HG03066 (cell line): ENCODE measurements at regions not wholly inside any gene's neighbourhood (a gene's known extent, or its start where the extent isn't known, plus 50 kb on each side); places are given as distances from the start of the nearest gene placed in this dataset.
"Not testable (repeated sequence)": the region's sequence is repeated elsewhere in the genome, so short reads cannot be mapped to it uniquely, and the experiment has no call there.

Experiments
- ATAC-seq: cut with Tn5 transposase; IDR thresholded peaks from one replicate; pipeline ENCODE4 v1.9.1; 2021; ENCODE audit warnings: low read depth; ENCODE audit not compliant: unreplicated experiment

DNA sequence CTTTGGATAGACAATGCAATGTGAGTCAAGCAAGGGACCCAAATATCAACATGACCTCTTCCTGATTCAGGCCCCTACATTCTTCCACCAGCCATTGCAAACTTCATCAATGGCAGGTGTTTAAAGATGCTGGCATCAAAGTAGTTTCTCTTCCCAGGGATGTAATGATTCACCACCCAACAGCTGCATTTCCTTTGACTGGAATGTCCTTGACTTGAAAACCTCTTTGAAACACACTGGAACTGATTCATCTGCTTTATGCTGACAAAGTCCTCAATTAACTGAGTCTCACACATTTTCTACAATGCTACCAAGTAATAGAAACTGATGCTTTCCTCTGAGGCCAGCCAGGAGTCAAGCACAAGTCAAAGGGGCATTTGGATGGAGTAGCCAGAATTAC, 385.5 kb downstream of the GBE1 start:
- ATAC-seq = no peak

DNA sequence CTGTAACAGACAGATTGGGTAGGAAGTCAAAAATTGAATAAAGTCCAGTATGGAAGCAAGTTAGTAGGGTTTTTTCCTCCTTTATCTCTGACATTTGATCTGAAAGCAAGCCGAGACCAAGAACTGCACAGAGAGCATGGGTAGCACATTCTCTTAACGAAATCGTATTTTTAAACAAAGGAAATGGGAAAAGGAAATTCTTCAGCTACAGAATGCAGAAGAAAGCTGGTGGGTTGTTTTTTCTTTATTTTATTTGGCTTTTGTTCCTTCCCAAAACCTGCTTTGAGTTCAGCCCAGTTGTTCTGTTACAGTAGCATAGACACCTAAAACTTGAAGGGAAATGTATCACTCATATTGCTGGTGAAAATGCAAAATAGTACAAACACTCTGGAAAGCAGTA, 397.0 kb downstream of the GBE1 start:
- no peak for ATAC-seq

DNA sequence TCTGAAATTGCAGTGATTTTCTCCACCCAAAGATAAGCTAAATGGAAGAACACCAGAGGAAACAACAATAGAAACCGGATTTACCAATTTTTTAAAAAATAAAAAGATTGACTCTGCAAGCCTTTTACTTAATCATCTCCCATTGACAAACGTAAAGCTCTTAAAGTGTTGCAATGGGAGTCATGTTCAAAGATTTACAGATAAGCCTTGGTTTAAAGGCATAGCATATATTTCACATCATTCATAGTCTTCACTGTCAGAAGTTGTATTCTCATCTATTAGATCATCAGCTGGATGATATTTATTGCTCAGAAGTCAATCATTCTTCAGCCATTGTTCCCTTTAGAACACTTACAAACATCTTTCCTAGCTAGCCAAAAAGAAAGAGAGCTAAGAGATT, 397.6 kb downstream of the GBE1 start:
- no peak for ATAC-seq

DNA sequence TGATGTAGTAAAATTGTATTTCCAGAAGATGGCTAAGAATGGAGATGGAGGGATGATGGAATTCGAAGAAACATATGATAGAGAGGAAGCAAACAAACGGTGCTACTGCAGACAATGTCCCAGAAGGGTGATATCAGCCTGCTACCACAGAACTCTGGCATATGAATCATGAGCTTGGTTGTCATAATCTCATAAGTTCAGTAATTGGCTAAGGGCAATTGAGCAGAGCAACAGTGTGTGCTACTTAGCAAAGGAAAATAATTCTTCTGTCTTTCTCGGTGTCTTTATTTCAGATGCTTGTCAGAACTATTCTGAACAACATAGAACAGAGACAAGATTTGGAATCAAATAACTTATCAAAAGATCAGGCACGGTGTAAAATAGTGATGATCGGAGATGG, 407.3 kb downstream of the GBE1 start:
- no peak for ATAC-seq

DNA sequence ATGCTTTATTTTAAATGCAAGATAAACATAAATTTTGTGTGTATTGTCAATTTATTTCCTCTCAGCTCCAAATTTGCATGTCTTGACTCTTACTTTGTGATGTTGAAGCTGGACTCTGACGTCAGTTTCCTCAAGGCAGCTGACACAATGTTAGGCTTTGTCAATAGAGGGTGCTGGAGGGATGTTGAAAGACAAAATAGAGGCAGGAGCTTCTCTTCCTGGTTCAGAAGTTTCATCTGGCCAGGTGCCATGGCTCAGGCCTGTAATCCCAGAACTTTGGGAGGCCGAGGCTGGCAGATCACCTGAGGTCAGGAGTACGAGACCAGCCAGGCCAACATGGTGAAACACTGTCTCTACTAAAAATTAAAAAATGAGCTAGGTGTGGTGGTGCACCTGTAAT, 408.6 kb downstream of the GBE1 start:
- ATAC-seq = no peak

DNA sequence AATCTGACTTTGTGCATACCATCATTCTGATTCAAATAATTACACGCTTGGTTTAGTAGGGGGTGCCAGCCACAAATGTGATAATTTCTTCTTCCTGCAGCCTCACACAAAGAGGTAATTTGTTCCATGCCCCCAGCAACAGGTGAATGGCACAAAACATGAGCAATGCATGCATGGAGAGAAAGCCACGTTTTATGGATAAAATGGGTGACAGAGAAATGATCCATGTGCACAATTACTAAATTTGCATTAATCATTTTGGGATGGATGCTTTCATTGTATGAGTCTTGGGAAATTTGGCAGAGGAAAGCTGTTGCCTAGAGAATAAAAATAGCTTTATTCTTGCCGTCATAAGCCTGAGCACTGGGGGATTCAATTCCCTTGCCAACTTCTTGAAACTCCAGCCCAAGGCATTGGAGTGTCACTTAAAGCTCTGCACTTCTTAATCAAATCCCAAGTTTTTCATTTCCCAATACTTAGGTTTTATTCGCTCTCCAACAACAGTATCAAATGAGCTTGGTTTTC, 411.6 kb downstream of the GBE1 start:
- ATAC-seq = no peak

DNA sequence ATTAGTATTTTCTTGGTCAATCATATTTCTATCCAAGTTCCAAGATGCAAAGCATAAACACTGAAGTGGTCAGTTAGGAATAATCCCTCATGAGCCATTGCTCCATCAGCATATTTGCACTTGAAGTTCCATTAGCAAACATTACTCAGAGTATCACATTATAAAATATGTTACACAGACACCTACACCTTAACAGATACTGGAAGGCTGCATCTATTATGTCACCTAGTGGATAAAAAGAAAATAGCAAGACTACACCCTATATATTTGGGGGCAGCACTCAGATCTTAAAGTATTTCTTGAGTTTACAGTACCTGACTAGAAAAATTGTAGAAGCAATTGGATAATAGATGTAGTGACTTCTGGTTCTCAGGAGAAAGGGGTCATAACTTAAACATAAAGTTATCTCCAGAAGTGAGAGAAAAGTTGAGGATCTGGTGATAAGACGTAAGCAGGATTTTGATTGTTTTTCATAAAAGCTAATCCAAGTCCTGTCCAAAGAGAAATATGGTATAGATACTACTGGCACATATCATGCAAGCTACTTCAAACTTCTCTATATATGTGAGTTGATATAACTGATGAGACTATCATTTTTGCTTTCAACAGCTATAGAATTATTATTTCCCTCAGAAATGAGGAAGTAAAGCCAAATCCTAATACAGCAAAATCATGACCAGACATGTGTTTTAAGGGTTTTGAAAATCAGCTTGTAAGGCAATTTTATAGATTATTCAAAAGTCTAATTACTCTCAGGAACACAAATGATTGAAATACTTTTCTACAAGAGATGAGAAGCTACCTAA, 422.2 kb downstream of the GBE1 start:
- ATAC-seq = peak; percentile 81

DNA sequence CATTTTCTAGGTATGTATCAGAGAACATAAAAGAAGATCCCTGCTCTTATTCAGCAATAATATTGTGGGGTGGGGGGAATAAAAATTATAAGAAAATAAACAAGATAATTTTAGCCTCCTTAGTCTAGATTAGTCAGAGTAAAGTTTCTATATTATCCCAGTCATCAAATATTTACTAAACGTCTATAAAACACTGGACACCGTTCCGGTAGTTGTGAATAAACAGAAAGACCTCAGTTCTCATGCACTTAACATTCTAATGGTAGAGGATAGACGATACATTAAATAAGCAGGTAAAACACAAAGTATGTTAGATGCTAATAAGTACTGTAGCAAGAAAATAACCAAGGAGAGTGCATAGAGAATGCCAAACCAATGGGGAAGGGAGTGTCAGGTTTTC, 425.0 kb downstream of the GBE1 start:
- no peak for ATAC-seq

DNA sequence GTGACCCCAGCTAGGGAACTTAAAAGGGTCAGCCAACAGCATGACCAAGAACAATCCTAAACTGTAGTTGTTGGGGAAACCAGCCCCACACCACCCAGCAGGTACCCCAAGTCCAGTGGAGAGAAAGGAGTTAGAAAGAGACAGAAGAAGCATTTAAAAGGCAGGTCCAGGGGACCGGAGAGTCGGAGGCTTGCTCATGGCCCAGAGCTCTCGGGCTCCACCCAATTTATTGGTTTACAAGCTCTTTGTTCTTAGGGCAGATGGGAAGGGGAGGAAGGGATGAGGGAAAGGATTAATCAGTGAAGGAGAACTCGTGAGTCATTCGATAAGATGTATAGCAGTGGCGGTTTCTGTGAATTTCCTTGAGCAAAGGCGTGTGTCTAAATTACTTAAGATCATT, 431.6 kb downstream of the GBE1 start:
- ATAC-seq = not testable (repeated sequence)

DNA sequence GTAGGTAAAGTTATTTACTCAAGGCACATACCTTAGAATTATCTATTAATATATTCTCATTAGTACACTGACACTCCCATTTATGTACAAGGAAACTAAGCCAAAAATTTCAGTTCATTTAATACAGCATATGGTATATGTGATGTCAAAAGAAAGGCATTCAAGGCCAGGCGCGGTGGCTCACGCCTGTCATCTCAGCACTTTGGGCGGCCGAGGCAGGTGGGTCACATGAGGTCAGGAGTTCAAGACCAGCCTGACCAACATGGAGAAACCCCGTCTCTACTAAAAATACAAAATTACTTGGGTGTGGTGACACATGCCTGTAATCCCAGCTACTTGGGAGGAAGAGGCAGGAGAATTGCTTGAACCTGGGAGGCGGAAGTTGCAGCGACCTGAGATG, 435.2 kb downstream of the GBE1 start:
- ATAC-seq = no peak

DNA sequence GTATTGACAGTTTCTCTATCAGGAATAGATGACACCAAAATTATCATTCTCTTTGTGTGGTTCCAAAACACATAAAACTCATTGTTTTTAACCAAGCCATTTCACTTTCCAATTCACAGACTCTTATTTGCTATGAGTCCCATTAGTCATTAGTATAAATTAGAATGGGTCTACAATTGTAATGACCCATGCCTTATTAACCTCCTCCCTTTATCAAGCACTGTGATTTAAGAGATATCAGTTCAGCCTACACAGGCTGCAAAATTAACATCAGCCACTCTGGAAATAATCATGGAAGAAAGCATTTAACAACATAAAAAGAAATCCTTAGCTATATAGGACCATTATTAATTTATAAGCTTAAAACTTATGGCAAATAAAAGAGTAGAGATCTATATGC, 440.6 kb downstream of the GBE1 start:
- ATAC-seq = no peak

DNA sequence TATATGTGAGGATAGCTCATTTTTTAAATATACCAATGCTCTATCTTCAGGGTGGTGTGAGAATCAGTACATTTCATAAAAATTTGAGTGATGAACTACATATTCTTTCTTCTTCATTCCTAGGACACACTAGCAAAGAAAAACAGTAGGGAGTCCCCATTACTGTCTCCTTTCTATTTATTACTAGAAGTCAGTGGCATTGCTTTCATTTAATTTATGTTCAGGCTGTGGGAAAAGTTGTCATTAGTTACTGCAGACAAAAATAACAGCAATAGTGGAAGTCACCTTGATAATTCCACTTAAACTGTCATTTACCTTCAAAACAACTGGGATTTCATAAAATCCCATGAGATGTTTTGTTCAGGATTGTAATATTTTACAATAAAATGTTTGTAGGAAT, 446.4 kb downstream of the GBE1 start:
- ATAC-seq = no peak

DNA sequence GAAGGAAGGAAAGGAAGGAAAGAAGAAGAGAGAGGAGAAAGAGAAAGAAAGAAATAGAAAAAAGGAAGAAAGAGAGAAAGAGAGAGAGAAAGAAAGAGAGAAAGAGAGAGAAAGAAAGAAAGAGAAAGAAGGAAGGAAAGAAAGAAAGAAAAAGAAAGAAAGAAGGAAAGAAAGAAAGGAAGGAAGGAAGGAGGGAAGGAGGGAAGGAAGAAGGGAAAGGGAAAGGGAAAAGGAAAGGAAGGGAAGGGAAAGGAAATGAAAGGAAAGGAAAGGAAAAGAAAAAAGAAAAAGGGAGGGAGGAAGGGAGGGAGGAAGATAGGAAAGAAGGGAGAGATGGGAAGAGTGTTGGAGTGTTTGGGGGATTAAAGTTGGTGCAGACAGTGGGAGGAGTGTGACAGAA, 450.1 kb downstream of the GBE1 start:
- ATAC-seq = no peak

DNA sequence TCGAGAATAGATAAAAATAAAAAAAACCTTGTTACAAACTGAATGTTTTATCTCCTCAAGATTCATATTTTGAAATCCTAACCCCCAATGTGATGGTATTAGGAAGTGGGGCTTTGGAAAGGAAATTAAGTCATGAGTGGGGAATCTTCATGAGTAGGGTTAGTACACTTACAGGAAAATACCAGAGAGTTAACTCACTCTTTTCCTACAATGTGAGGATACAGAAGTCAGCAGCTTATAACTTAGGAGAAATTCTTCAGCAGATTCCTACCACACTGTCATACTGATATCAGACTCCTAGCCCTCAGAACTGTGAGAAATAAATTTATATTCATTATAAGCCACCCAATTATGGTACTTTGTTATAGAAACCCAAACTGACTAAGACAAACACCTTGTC, 453.1 kb downstream of the GBE1 start:
- no peak for ATAC-seq

DNA sequence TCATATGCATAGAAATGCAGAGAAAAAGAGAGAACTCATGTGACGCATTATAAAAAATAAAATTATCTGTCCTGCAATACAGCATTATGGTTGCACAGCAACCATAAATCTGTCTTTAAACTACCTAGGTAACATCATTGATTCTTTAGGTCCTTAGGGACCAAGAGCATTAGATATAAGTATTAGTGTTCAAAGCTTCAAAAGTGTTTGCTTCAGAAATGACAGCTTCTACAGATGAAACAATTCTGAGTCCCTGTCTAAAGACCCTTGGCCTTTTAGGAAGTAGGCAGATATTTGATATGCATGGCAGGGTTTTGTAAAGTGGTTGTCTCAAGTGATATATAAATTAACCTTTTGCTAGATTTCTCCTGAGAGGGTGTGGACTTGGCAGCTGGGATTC, 454.2 kb downstream of the GBE1 start:
- ATAC-seq = no peak

DNA sequence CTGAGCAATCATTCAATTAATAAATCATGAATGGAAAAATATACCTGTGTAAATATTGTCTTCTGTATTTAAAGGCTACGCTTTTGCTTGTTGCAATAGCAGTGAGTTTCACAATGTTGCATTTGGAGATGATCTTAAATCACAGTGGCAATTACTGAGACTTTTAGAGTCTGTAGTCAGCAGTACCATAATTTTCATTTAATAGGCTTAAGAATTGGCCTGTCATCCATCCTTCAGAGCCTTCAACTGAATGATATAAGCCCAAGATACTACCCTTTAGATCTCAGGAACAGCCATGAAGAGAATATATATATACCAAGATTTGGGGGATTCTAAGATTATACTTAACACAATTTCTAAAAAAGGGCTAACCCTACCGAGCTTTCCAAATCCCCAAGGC, 458.1 kb downstream of the GBE1 start:
- no peak for ATAC-seq

DNA sequence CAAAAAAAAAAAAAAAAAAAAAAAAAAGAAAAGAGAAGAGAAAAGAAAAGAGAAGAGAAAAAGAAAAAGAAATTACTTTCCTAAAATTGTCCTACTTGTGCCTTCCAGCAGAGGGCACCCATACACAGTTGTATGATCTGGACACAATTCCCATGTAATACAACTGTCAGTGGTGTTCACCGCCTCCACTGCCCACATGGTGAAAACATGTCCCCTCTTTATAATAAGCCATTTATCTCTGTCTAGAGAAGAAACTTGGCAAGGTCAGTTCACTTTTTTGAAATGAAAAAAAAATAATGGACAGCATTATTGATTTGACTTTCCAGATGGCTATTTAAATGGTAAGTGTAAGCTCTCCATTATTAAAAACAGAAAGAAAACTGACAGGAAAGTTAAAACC, 459.4 kb downstream of the GBE1 start:
- ATAC-seq = peak; percentile 61

DNA sequence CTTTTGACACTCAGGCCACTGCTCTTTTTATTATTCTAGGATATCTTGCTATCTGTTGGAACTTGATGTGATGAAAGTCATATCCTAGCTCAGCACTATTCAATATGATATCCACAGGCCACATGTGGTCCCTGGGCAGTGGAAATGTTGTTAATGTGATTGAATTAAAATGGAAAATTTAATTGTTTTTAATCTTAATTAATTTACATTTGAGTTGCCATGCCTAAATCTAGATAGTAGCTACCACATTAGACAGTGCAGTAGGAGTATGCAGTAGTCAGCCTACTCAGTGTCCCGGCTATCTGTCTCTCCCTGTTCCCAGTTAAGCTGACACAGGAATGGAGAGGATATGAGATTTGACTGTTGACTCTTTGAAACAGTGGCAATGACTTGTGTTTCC, 460.2 kb downstream of the GBE1 start:
- ATAC-seq = no peak

DNA sequence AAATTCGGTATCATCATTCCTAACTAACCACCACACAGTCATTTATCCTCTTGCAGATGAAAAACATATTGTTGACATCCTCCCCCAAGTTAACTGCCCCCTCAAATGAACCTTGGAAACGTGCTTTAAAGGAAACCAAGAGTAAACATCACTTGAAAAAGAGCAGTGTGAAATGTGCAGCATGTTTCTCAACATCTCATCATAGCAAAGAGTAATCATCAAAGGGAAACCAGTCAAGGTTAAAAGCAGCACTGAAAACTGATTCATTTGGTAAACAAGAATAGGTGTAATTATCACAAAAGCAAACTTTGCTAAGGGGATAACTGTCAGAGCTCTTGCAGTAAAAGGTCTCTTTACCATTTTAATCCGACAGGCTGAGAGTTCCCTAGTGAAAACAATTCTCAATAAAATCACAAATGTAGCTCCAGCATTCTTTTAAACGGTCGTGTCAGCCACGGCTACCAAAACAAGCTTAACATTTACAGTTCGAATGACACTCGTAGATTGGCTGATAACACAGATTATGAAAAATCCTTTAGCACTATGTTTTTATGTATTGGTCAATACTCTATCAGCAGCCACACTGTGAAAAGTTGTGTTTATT, 461.0 kb downstream of the GBE1 start:
- ATAC-seq = no peak

DNA sequence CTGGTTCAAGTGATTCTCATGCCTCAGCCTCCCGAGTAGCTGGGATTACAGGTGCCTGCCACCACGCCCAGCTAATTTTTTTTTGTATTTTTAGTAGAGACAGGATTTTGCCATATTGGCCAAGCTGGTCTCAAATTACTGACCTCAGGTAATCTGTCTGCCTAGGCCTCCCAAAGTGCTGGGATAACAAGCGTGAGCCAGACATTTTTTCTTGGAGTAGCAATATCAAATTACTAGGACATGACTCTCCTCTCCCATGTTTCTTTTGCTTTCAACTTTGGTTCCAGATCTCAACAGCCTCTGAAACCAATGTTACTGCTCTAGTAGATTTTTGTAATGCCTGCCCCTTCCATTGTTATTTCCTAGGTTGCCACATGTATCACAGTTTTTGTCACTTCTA, 462.0 kb downstream of the GBE1 start:
- no peak for ATAC-seq

DNA sequence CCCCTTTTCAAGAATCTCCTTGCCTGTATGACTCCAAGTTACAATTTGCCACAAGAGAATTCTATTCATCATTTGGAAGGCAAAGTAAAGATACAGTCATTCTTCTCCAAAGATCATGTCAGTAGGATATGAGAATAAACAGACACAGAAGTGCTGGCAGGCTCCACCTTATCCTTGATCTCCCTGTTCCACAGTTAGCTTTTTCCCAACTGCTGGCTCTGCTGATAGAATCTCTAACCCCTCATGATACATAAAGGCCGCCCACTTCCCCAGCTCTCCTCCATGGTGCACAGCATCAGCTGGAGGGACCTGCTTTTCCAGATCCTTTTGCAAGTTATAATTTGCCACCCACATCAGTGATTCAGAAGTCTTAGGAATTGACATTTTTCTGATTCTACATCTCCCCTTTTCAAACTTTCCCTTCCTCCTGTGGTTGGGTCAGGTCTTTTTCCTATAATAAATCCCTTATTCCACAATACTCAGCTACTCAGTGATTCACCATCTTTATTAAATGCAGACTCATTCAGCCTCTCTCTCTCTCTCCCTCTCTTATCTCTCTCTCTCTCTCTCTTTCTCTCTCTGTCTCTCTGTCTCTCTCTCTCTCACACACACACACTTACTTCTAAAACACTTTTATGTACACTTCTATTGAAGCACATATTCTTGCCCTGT, 465.4 kb downstream of the GBE1 start:
- no peak for ATAC-seq

DNA sequence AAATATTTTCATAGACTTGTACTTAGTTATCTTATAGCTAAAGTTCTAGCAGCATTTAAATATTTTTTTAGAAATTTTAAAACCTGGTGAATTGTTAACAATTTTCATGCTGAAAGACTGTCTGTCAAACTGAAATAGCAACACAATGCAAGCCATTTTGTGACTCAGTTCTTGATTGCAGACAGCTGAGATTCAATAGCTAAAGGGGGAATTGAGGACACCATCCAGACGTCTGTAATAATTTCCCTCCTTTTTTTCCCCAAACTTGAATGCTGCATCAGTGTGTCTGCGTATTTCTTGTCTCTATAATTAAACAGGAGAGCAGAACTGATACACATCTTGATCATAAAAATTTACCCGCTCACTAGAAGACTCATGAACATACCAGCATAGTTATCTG, 468.3 kb downstream of the GBE1 start:
- no peak for ATAC-seq
